H9 (cell line): ENCODE measurements at regions not wholly inside any gene's neighbourhood (a gene's known extent, or its start where the extent isn't known, plus 50 kb on each side); places are given as distances from the start of the nearest gene placed in this dataset.

Experiments used
- DNase-seq: peaks from one replicate; pipeline ENCODE4 v3.0.0-alpha.2; 2017
- H2AFZ ChIP-seq: one replicate; pipeline ENCODE4 v1.6.1; 2013; ENCODE audit warnings: mild to moderate bottlenecking, low read length, control low read depth, moderate library complexity
- H2AK5ac ChIP-seq: 2 replicates; pipeline ENCODE4 v1.6.1; 2013; ENCODE audit warnings: low read length, control low read depth, mixed read lengths; ENCODE audit not compliant: insufficient read length
- H2BK120ac ChIP-seq: one replicate; pipeline ENCODE4 v1.6.1; 2013; ENCODE audit warnings: low read depth, mild to moderate bottlenecking, low read length, control low read depth, inconsistent platforms; ENCODE audit not compliant: poor library complexity, severe bottlenecking
- H2BK12ac ChIP-seq: 2 replicates; pipeline ENCODE4 v1.6.1; 2013; ENCODE audit warnings: low read length, control low read depth, mixed read lengths, low read depth; ENCODE audit not compliant: insufficient read length
- H2BK15ac ChIP-seq: 2 replicates; pipeline ENCODE4 v1.6.1; 2013; ENCODE audit warnings: low read depth, low read length, control low read depth
- H2BK20ac ChIP-seq: one replicate; pipeline ENCODE4 v1.6.1; 2013; ENCODE audit warnings: low read depth, mild to moderate bottlenecking, low read length, control low read depth, inconsistent platforms; ENCODE audit not compliant: poor library complexity, severe bottlenecking
- H2BK5ac ChIP-seq: 2 replicates; pipeline ENCODE4 v1.6.1; 2013; ENCODE audit warnings: low read length, control low read depth, mixed read lengths; ENCODE audit not compliant: insufficient read length
- H3K14ac ChIP-seq: 2 replicates; pipeline ENCODE4 v1.6.1; 2013; ENCODE audit warnings: low read length, control low read depth; ENCODE audit not compliant: insufficient read depth
- H3K18ac ChIP-seq: 2 replicates; pipeline ENCODE4 v1.6.1; 2013; ENCODE audit warnings: low read depth, mild to moderate bottlenecking, mixed read lengths, low read length, control low read depth; ENCODE audit not compliant: insufficient read length
- H3K23ac ChIP-seq: 2 replicates; pipeline ENCODE4 v1.6.1; 2013; ENCODE audit warnings: low read length, control low read depth, mixed read lengths, low read depth; ENCODE audit not compliant: insufficient read length
- H3K23me2 ChIP-seq: 2 replicates; pipeline ENCODE4 v1.6.1; 2013; ENCODE audit warnings: low read depth, mild to moderate bottlenecking, mixed read lengths, low read length, control low read depth; ENCODE audit not compliant: insufficient read length, poor library complexity, severe bottlenecking
- H3K27ac ChIP-seq: 2 replicates; pipeline ENCODE4 v1.5.1; 2013; ENCODE audit warnings: low read length, control low read depth, mixed read lengths, low read depth; ENCODE audit not compliant: insufficient read length
- H3K27me3 ChIP-seq: 2 replicates; pipeline ENCODE4 v1.6.1; 2013; ENCODE audit warnings: low read length, control low read depth, inconsistent platforms; ENCODE audit not compliant: insufficient read depth
- H3K4ac ChIP-seq: 2 replicates; pipeline ENCODE4 v1.6.1; 2013; ENCODE audit warnings: low read depth, mild to moderate bottlenecking, control low read depth, inconsistent platforms, low read length, moderate library complexity
- H3K4me1 ChIP-seq: 2 replicates; pipeline ENCODE4 v1.6.1; 2013; ENCODE audit warnings: low read length, control low read depth, inconsistent platforms; ENCODE audit not compliant: insufficient read depth
- H3K4me2 ChIP-seq: 2 replicates; pipeline ENCODE4 v1.6.1; 2013; ENCODE audit warnings: low read length, control low read depth, mixed read lengths; ENCODE audit not compliant: insufficient read length, insufficient read depth
- H3K56ac ChIP-seq: 2 replicates; pipeline ENCODE4 v1.6.1; 2013; ENCODE audit warnings: low read depth, mild to moderate bottlenecking, mixed read lengths, low read length, control low read depth; ENCODE audit not compliant: insufficient read length
- H3K79me1 ChIP-seq: 2 replicates; pipeline ENCODE4 v1.6.1; 2013; ENCODE audit warnings: low read depth, mild to moderate bottlenecking, moderate library complexity, low read length, control low read depth, inconsistent platforms; ENCODE audit not compliant: insufficient read depth, poor library complexity, severe bottlenecking
- H3K79me2 ChIP-seq: 2 replicates; pipeline ENCODE4 v1.6.1; 2013; ENCODE audit warnings: low read length, control low read depth, inconsistent platforms; ENCODE audit not compliant: insufficient read depth
- H3K9ac ChIP-seq: 2 replicates; pipeline ENCODE4 v1.6.1; 2013; ENCODE audit warnings: low read length, control low read depth, mixed read lengths; ENCODE audit not compliant: insufficient read length; ENCODE audit errors: extremely low read depth
- H3K9me3 ChIP-seq: one replicate; pipeline ENCODE4 v1.6.1; 2013; ENCODE audit warnings: low read depth, low read length, inconsistent platforms; ENCODE audit not compliant: control insufficient read depth
- H3T11ph ChIP-seq: one replicate; pipeline ENCODE4 v1.6.1; 2013; ENCODE audit warnings: mild to moderate bottlenecking, low read length, control low read depth, inconsistent platforms
- H4K20me1 ChIP-seq: one replicate; pipeline ENCODE4 v1.6.1; 2013; ENCODE audit not compliant: control insufficient read depth, insufficient read length, insufficient read depth
- H4K5ac ChIP-seq: 2 replicates; pipeline ENCODE4 v1.6.1; 2013; ENCODE audit warnings: low read depth, mild to moderate bottlenecking, mixed read lengths, low read length, control low read depth; ENCODE audit not compliant: insufficient read length
- H4K8ac ChIP-seq: replicated peaks from 2 replicates; pipeline ENCODE4 v1.6.1; 2013; ENCODE audit warnings: low read length, control low read depth, mixed read lengths, low read depth; ENCODE audit not compliant: insufficient read length
- H4K91ac ChIP-seq: 2 replicates; pipeline ENCODE4 v1.6.1; 2013; ENCODE audit warnings: low read depth, mild to moderate bottlenecking, moderate library complexity, mixed read lengths, low read length, control low read depth; ENCODE audit not compliant: insufficient read length
- H3K27ac Mint-ChIP-seq, 3 experiments: 2 replicates in 2 of 3; 3 replicates in 1 of 3; pipeline ENCODE4 v1.8.0; 2020 to 2021; ENCODE audit warnings: mixed read lengths in 3 of 3, mild to moderate bottlenecking in 1 of 3, moderate library complexity in 1 of 3
- H3K27me3 Mint-ChIP-seq: 2 replicates; pipeline ENCODE4 v1.8.0; 2021; ENCODE audit warnings: low read depth, mild to moderate bottlenecking, moderate library complexity, mixed read lengths
- H3K36me3 Mint-ChIP-seq, 3 experiments: 2 replicates in 2 of 3; 3 replicates in 1 of 3; pipeline ENCODE4 v1.8.0; 2020 to 2021; ENCODE audit warnings: low read depth in 3 of 3, mixed read lengths in 3 of 3; ENCODE audit not compliant: insufficient read depth in 1 of 3
- H3K4me1 Mint-ChIP-seq, 2 experiments: 2 replicates each; pipeline ENCODE4 v1.8.0; 2020; ENCODE audit warnings: mixed read lengths in 2 of 2
- H3K4me3 Mint-ChIP-seq, 2 experiments: 2 replicates in 1 of 2; 3 replicates in 1 of 2; pipeline ENCODE4 v1.8.0; 2020 to 2021; ENCODE audit warnings: mild to moderate bottlenecking in 2 of 2, mixed read lengths in 2 of 2, moderate library complexity in 1 of 2
- H3K9me3 Mint-ChIP-seq, 2 experiments: 2 replicates in 1 of 2; 3 replicates in 1 of 2; pipeline ENCODE4 v1.8.0; 2020; ENCODE audit warnings: mild to moderate bottlenecking in 2 of 2, mixed read lengths in 2 of 2, moderate library complexity in 1 of 2
- CTCF ChIP-seq: fragments of 200-600 bp; sonication (generic); conservative IDR thresholded peaks from 3 replicates; pipeline ENCODE4 v1.8.0; 2021; ENCODE audit warnings: antibody characterized with exemption, mild to moderate bottlenecking
- WGBS: extraction: QIAGEN DNeasy Blood & Tissue Kit; methylation state at CpG from one replicate; pipeline ENCODE4 v1.1.7; 2013; ENCODE audit warnings: missing lambda C conversion rate, low lambda C conversion rate, mixed read lengths; ENCODE audit not compliant: insufficient read length; ENCODE audit errors: extremely low coverage; 5-methylcytosine and 5-hydroxymethylcytosine counted together

GRCh38 chr2:176777262-176777661 lies 435.3 kb upstream of the HNRNPA3 start:
- H2AK5ac ChIP-seq: no peak overlapping the region
- no peak overlapping the region for H3K14ac ChIP-seq
- no peak overlapping the region for H3K23ac ChIP-seq
- no peak overlapping the region for H3T11ph ChIP-seq
- H2BK12ac ChIP-seq: no peak overlapping the region
- no peaks in the 10 kb centered on the region for H4K20me1 ChIP-seq
- H2BK120ac ChIP-seq: no peak overlapping the region
- H3K18ac ChIP-seq: no peak overlapping the region
- no peak overlapping the region for H3K4me2 ChIP-seq
- H3K4me1 Mint-ChIP-seq: peaks cover 0 to 2% of the 10 kb centered on the region in 2 experiments; a peak in 3 of 4 replicates
- no peak overlapping the region for H2BK5ac ChIP-seq
- no CpG with 5 or more reads among the region's 3 CpGs for WGBS
- no peaks in the 10 kb centered on the region for H3K79me1 ChIP-seq
- no peaks in the 10 kb centered on the region; the same call in 1 of the 2 replicates for H3K4me1 ChIP-seq
- H2AFZ ChIP-seq: no peak overlapping the region
- H3K23me2 ChIP-seq: no peaks in the 10 kb centered on the region
- no peak overlapping the region for H3K4ac ChIP-seq
- H3K27me3 ChIP-seq: no peaks in the 10 kb centered on the region
- no peak for DNase-seq
- peaks cover 28 to 30% of the 10 kb centered on the region in 2 experiments for H3K9me3 Mint-ChIP-seq
- H4K5ac ChIP-seq: no peak overlapping the region
- no peak overlapping the region for H2BK15ac ChIP-seq
- peaks cover 28% of the 10 kb centered on the region for H3K9me3 ChIP-seq
- no peak overlapping the region for H3K9ac ChIP-seq
- H4K8ac ChIP-seq: no peak overlapping the region
- H2BK20ac ChIP-seq: no peak overlapping the region
- peaks cover 22 to 30% (median 22%) of the 10 kb centered on the region in 3 experiments for H3K36me3 Mint-ChIP-seq
- peaks cover 7% of the 10 kb centered on the region for H3K27me3 Mint-ChIP-seq
- no peak overlapping the region for H3K27ac ChIP-seq
- H4K91ac ChIP-seq: no peak overlapping the region
- no peak overlapping the region for H3K4me3 Mint-ChIP-seq
- no peak overlapping the region for H3K56ac ChIP-seq
- H3K27ac Mint-ChIP-seq: no peak overlapping the region
- TF ChIP-seq CTCF: no peak
- H3K79me2 ChIP-seq: no peaks in the 10 kb centered on the region
